Thyroid gland (tissue), 4 donors: ENCODE measurements at regions not wholly inside any gene's neighbourhood (a gene's known extent, or its start where the extent isn't known, plus 50 kb on each side); places are given as distances from the start of the nearest gene placed in this dataset.

ENCODE experiments used
- POLR2A ChIP-seq, 2 donors: fragments of 450-650 bp; IDR thresholded peaks; one replicate each; pipeline ENCODE4 v1.6.1; 2017; ENCODE audit warnings: antibody characterized with exemption in 2 of 2, mild to moderate bottlenecking in 2 of 2, moderate library complexity in 1 of 2
- TF ChIP-seq, protein P1 (sequence below), 6 experiments: fragments of 200-600 bp in 3 of 6; fragments of 450-650 bp in 3 of 6; sonication (generic) in 3 of 6; IDR thresholded peaks; one replicate each; pipeline ENCODE4 v1.5.1; 2016 to 2019; ENCODE audit warnings: antibody characterized with exemption in 6 of 6, mild to moderate bottlenecking in 2 of 6, inconsistent platforms in 1 of 6, moderate library complexity in 1 of 6

- TF ChIP-seq, protein P1, sequence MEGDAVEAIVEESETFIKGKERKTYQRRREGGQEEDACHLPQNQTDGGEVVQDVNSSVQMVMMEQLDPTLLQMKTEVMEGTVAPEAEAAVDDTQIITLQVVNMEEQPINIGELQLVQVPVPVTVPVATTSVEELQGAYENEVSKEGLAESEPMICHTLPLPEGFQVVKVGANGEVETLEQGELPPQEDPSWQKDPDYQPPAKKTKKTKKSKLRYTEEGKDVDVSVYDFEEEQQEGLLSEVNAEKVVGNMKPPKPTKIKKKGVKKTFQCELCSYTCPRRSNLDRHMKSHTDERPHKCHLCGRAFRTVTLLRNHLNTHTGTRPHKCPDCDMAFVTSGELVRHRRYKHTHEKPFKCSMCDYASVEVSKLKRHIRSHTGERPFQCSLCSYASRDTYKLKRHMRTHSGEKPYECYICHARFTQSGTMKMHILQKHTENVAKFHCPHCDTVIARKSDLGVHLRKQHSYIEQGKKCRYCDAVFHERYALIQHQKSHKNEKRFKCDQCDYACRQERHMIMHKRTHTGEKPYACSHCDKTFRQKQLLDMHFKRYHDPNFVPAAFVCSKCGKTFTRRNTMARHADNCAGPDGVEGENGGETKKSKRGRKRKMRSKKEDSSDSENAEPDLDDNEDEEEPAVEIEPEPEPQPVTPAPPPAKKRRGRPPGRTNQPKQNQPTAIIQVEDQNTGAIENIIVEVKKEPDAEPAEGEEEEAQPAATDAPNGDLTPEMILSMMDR (IDR thresholded peaks at IDR 0.05) = no peak
- no peak for TF ChIP-seq POLR2A (IDR thresholded peaks at IDR 0.05)
These were observed 357.5 kb upstream of the ETAA1 start for GRCh38 chr2:67039517-67040103.
